Mesenchymal stem cell (in vitro differentiated cells and primary cell): ENCODE measurements at regions not wholly inside any gene's neighbourhood (a gene's known extent, or its start where the extent isn't known, plus 50 kb on each side); places are given as distances from the start of the nearest gene placed in this dataset.

ENCODE experiments used
- DNase-seq: peaks from one replicate; pipeline ENCODE4 v3.0.0-alpha.2; 2013
- H2AFZ ChIP-seq: one replicate; pipeline ENCODE4 v1.6.1; 2013; ENCODE audit warnings: low read depth, mild to moderate bottlenecking, control low read depth, inconsistent platforms, low read length, moderate library complexity
- H2AK5ac ChIP-seq: 2 replicates; pipeline ENCODE4 v1.6.1; 2013; ENCODE audit warnings: low read length, moderate library complexity, mild to moderate bottlenecking, inconsistent platforms; ENCODE audit not compliant: severe bottlenecking
- H2BK120ac ChIP-seq: one replicate; pipeline ENCODE4 v1.6.1; 2013; ENCODE audit warnings: low read depth, mild to moderate bottlenecking, inconsistent platforms, low read length, moderate library complexity
- H2BK12ac ChIP-seq, 2 experiments: one replicate each; pipeline ENCODE4 v1.6.1; 2013; ENCODE audit warnings: inconsistent platforms in 2 of 2, low read length in 2 of 2, mild to moderate bottlenecking in 2 of 2, moderate library complexity in 2 of 2, control low read depth in 1 of 2
- H2BK15ac ChIP-seq: one replicate; pipeline ENCODE4 v1.6.1; 2013; ENCODE audit warnings: mild to moderate bottlenecking, low read depth, inconsistent platforms; ENCODE audit not compliant: poor library complexity, severe bottlenecking
- H2BK5ac ChIP-seq: 2 replicates; pipeline ENCODE4 v1.6.1; 2013; ENCODE audit warnings: low read depth, mild to moderate bottlenecking, low read length, control low read depth, inconsistent platforms; ENCODE audit not compliant: poor library complexity, severe bottlenecking
- H3K14ac ChIP-seq, 2 experiments: one replicate each; pipeline ENCODE4 v1.6.1; 2013; ENCODE audit warnings: inconsistent platforms in 2 of 2, low read length in 2 of 2, control low read depth in 1 of 2, mild to moderate bottlenecking in 1 of 2, moderate library complexity in 1 of 2
- H3K18ac ChIP-seq, 2 experiments: one replicate each; pipeline ENCODE4 v1.6.1; 2013; ENCODE audit warnings: inconsistent platforms in 2 of 2, low read length in 2 of 2, control low read depth in 1 of 2, low read depth in 1 of 2, mild to moderate bottlenecking in 1 of 2
- H3K23ac ChIP-seq, 2 experiments: one replicate each; pipeline ENCODE4 v1.6.1; 2013; ENCODE audit warnings: inconsistent platforms in 2 of 2, low read length in 2 of 2, mild to moderate bottlenecking in 2 of 2, moderate library complexity in 2 of 2, control low read depth in 1 of 2
- H3K27ac ChIP-seq: 2 replicates; pipeline ENCODE4 v1.5.1; 2013; ENCODE audit warnings: mild to moderate bottlenecking, moderate library complexity, low read length, control low read depth, inconsistent platforms; ENCODE audit not compliant: poor library complexity, severe bottlenecking
- H3K27me3 ChIP-seq, 2 experiments: 2 replicates each; pipeline versions ENCODE4 v1.6.1 to v1.7.0; 2013; ENCODE audit warnings: low read length in 2 of 2, mild to moderate bottlenecking in 2 of 2, moderate library complexity in 2 of 2, control low read depth in 1 of 2, inconsistent platforms in 1 of 2; ENCODE audit not compliant: control insufficient read depth in 1 of 2, insufficient read depth in 1 of 2
- H3K36me3 ChIP-seq, 2 experiments: 2 replicates each; pipeline versions ENCODE4 v1.6.1 to v1.7.0; 2013; ENCODE audit warnings: low read length in 2 of 2, control low read depth in 1 of 2, inconsistent platforms in 1 of 2, low read depth in 1 of 2, mild to moderate bottlenecking in 1 of 2; ENCODE audit not compliant: insufficient read depth in 2 of 2, control insufficient read depth in 1 of 2
- H3K4ac ChIP-seq, 2 experiments: one replicate each; pipeline ENCODE4 v1.6.1; 2013; ENCODE audit warnings: inconsistent platforms in 2 of 2, low read length in 2 of 2, mild to moderate bottlenecking in 2 of 2, moderate library complexity in 2 of 2, control low read depth in 1 of 2, low read depth in 1 of 2
- H3K4me1 ChIP-seq: 2 replicates; pipeline ENCODE4 v1.6.1; 2013; ENCODE audit warnings: low read depth, low read length, control low read depth; ENCODE audit not compliant: control insufficient read depth, insufficient read depth
- H3K4me2 ChIP-seq: 2 replicates; pipeline ENCODE4 v1.6.1; 2013; ENCODE audit warnings: low read length, mild to moderate bottlenecking, inconsistent platforms; ENCODE audit not compliant: poor library complexity, severe bottlenecking
- H3K4me3 ChIP-seq, 2 experiments: 2 replicates each; pipeline versions ENCODE4 v1.5.1 to v1.7.0; 2013; ENCODE audit warnings: low read length in 2 of 2, mild to moderate bottlenecking in 2 of 2, control low read depth in 1 of 2, low read depth in 1 of 2; ENCODE audit not compliant: insufficient read depth in 1 of 2
- H3K79me1 ChIP-seq: replicated peaks from 2 replicates; pipeline ENCODE4 v1.6.1; 2013; ENCODE audit warnings: mild to moderate bottlenecking, control low read depth, low read length, inconsistent platforms; ENCODE audit not compliant: poor library complexity, severe bottlenecking
- H3K9ac ChIP-seq: 2 replicates; pipeline ENCODE4 v1.7.0; 2013; ENCODE audit warnings: mild to moderate bottlenecking, low read length, moderate library complexity
- H3K9me3 ChIP-seq: 2 replicates; pipeline ENCODE4 v1.7.0; 2013; ENCODE audit warnings: mild to moderate bottlenecking, low read length; ENCODE audit not compliant: control insufficient read depth
- H4K8ac ChIP-seq: one replicate; pipeline ENCODE4 v1.6.1; 2013; ENCODE audit warnings: inconsistent platforms, mild to moderate bottlenecking, low read length, moderate library complexity
- H4K91ac ChIP-seq: one replicate; pipeline ENCODE4 v1.6.1; 2013; ENCODE audit warnings: mild to moderate bottlenecking, low read length, inconsistent platforms
- WGBS: methylation state at CpG from one replicate; pipeline ENCODE4 v1.1.7; 2013; ENCODE audit warnings: mixed read lengths; 5-methylcytosine and 5-hydroxymethylcytosine counted together

DNA sequence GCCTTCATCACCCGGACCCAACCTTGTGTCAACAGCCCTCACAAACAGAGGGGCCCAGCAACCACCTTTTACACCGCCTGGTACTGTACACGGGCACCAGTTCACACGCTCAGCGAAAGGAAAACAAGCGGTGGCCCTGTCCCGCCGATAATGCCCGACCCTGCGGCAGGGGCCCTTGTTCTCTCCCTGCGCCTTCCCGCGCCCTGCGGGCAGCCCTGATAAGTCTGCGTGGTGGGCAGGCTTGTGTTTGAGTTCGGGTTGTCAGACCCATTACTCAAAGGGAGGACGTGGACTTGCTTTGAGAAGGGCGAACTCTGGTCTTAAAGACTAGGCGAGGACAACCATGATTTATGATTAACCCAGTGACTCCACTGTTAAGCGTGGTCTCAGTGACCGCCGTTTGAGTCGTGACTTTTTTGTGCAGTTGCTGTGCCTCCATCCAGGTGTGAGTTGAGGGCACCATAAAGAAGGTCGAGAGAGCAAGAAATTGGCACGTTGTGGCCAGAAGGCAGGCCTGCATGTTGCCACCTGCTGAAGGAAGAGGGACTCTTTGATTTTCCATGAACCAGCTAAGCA lies 167.4 kb upstream of the GATA6 start:
- no peak overlapping the region for H4K91ac ChIP-seq
- no peaks in the 10 kb centered on the region for H3K79me1 ChIP-seq
- H3K18ac ChIP-seq: no peak overlapping the region
- no peak overlapping the region for H3K23ac ChIP-seq
- no peak overlapping the region for H3K4me2 ChIP-seq
- H3K27me3 ChIP-seq: no peaks in the 10 kb centered on the region
- H3K9ac ChIP-seq: no peak overlapping the region
- H3K14ac ChIP-seq: no peak overlapping the region
- no peak overlapping the region for H2AFZ ChIP-seq
- 93% methylated on average over 25 of the region's 25 CpGs for WGBS
- H2BK120ac ChIP-seq: no peak overlapping the region
- H3K4ac ChIP-seq: no peak overlapping the region
- no peak overlapping the region for H2BK12ac ChIP-seq
- no peak overlapping the region for H3K27ac ChIP-seq
- H3K4me3 ChIP-seq: no peak overlapping the region
- no peak overlapping the region for H2BK15ac ChIP-seq
- no peaks in the 10 kb centered on the region for H3K9me3 ChIP-seq
- H2AK5ac ChIP-seq: no peak overlapping the region
- no peak overlapping the region for H4K8ac ChIP-seq
- H3K36me3 ChIP-seq: no peaks in the 10 kb centered on the region
- DNase-seq: no peak
- H3K4me1 ChIP-seq: peaks cover 1% of the 10 kb centered on the region
- no peak overlapping the region for H2BK5ac ChIP-seq

DNA sequence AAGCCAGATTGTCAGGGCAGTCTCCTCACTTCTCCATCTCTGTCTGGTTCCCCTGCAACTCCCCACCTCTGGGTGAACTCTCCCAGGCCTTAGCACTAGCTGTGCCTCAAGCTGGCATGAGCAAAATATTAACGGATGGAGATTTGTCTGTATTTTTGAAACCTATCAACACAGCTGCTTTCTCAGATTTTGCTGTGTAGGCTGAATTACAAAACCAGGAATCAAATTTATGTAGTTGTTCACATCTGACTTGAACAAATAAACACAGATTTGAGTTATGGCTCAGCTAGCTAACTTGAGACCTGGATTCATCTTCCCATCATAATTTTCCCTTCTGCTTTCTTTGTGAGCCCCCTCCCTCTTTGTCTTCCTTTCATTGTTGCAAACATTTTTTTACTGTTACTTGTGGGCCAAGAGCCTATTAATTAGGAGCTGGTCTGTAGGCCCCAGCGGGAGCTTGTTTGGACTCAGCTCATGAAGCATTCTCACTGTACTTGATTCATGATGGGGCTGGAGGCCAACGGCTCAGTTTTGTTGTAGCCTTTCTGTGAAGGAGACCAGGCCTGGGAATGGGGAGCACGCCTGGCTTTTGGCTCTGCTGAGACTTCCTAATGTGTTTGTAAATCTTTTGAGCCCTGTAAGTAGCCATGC lies 164.1 kb upstream of the GATA6 start:
- 50% methylated on average over 4 of the region's 4 CpGs for WGBS

DNA sequence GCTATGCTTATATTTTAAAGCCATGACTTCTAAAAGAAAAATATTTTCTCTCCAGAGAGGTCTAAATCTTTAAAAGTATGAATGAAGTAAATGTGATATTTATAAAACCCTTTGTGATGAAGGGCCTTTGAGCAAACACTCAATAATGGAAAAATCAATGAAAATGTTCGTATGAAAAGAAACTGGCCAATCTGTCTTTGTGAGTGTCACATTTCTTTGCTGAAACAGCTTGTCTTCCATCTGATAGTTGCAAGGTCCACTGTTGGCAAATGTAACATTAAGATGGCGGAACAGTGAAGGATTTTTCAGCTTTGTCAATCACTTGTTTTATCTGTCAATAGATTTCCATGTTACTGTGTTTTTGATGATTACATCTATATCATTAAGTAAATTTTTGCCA lies 162.9 kb upstream of the GATA6 start:
- Histone ChIP-seq H3K27me3 (peaks cover 0 to 4% of the 10 kb centered on the region in 2 experiments), H3K14ac (no peak overlapping the region), H3K79me1 (no peaks in the 10 kb centered on the region), H3K23ac (no peak overlapping the region), H2AFZ (no peak overlapping the region), H3K4me2 (no peak overlapping the region), H3K9me3 (peaks cover 6% of the 10 kb centered on the region), H3K4ac (no peak overlapping the region), H2BK12ac (no peak overlapping the region), H2AK5ac (no peak overlapping the region), H3K4me3 (no peak overlapping the region), H4K8ac (no peak overlapping the region), H3K9ac (no peak overlapping the region), H2BK15ac (no peak overlapping the region), H3K27ac (no peak overlapping the region), H2BK120ac (no peak overlapping the region), H3K4me1 (no peaks in the 10 kb centered on the region), H3K18ac (no peak overlapping the region), H2BK5ac (no peak overlapping the region), H3K36me3 (no peaks in the 10 kb centered on the region), H4K91ac (no peak overlapping the region)
- 100% methylated on average over 1 of the region's 2 CpGs for WGBS
- DNase-seq: no peak

More for the DNA sequence above, 164.1 kb upstream of the GATA6 start:
- Histone ChIP-seq H3K14ac (no peak overlapping the region), H3K9me3 (peaks cover 6% of the 10 kb centered on the region), H2BK12ac (no peak overlapping the region), H3K27ac (no peak overlapping the region), H4K8ac (no peak overlapping the region), H3K79me1 (no peaks in the 10 kb centered on the region), H3K4me2 (no peak overlapping the region), H3K27me3 (peaks cover 0 to 4% of the 10 kb centered on the region in 2 experiments), H3K18ac (no peak overlapping the region), H3K23ac (no peak overlapping the region), H2BK5ac (no peak overlapping the region), H3K4me3 (no peak overlapping the region), H4K91ac (no peak overlapping the region), H3K4ac (no peak overlapping the region), H2AFZ (no peak overlapping the region), H2AK5ac (no peak overlapping the region), H2BK15ac (no peak overlapping the region), H3K9ac (no peak overlapping the region), H3K36me3 (no peaks in the 10 kb centered on the region), H2BK120ac (no peak overlapping the region), H3K4me1 (no peaks in the 10 kb centered on the region)
- DNase-seq: no peak

DNA sequence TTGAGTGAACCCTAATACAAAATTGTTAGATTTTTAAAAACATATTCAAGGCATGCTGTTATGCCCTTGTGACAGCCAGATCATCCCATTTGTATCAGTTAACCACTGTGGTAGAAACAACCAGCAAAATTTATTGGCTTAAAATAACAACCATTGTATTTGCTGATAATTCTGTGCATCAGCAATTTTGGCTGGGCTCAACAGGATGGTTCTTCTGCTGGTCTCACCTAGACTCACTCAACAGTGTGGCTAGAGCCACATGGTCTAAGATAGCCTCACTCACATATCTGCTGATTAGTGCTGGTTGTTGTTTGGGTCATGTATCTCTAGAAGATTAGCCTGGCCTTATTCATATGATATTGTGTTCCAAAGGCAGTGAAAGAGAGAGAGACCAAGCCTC lies 160.1 kb upstream of the GATA6 start:
- H2BK5ac ChIP-seq: no peak overlapping the region
- no peak overlapping the region for H3K14ac ChIP-seq
- peaks cover 13% of the 10 kb centered on the region for H3K9me3 ChIP-seq
- no peak for DNase-seq
- no peak overlapping the region for H3K9ac ChIP-seq
- no peaks in the 10 kb centered on the region for H3K79me1 ChIP-seq
- H3K4ac ChIP-seq: no peak overlapping the region
- H3K4me2 ChIP-seq: no peak overlapping the region
- H2BK120ac ChIP-seq: no peak overlapping the region
- H3K27me3 ChIP-seq: peaks cover 0 to 4% of the 10 kb centered on the region in 2 experiments
- H2AFZ ChIP-seq: no peak overlapping the region
- H4K91ac ChIP-seq: no peak overlapping the region
- no peaks in the 10 kb centered on the region for H3K36me3 ChIP-seq
- no peak overlapping the region for H3K4me3 ChIP-seq
- H3K4me1 ChIP-seq: no peaks in the 10 kb centered on the region
- no peak overlapping the region for H3K27ac ChIP-seq
- H3K18ac ChIP-seq: no peak overlapping the region
- no peak overlapping the region for H2AK5ac ChIP-seq
- H3K23ac ChIP-seq: no peak overlapping the region
- H4K8ac ChIP-seq: no peak overlapping the region
- H2BK15ac ChIP-seq: no peak overlapping the region
- H2BK12ac ChIP-seq: no peak overlapping the region
